A549 (cell line): ENCODE measurements at regions not wholly inside any gene's neighbourhood (a gene's known extent, or its start where the extent isn't known, plus 50 kb on each side); places are given as distances from the start of the nearest gene placed in this dataset.

Experiments
- CHD2 ChIP-seq: fragments of 150-350 bp; IDR thresholded peaks from 2 replicates; pipeline ENCODE4 v1.6.1; 2014; ENCODE audit warnings: low read length; ENCODE audit not compliant: partially characterized antibody
- GATA3 ChIP-seq: IDR thresholded peaks from 2 replicates; pipeline ENCODE4 v1.6.1; 2012; ENCODE audit warnings: borderline replicate concordance
- MAZ ChIP-seq: fragments of 150-350 bp; IDR thresholded peaks from 2 replicates; pipeline ENCODE4 v1.6.1; 2014; ENCODE audit warnings: antibody characterized with exemption, low read depth, low read length, borderline replicate concordance
- NR3C1 ChIP-seq: fragments of >200 bp; sonication (Bioruptor Twin); formaldehyde crosslinking; IDR thresholded peaks from 3 replicates; pipeline ENCODE4 v1.6.1; 2017
- POLR2A ChIP-seq: IDR thresholded peaks from 2 replicates; pipeline ENCODE4 v1.6.1; 2012; ENCODE audit warnings: mild to moderate bottlenecking, low read length
- SREBF2 ChIP-seq: fragments of 450-650 bp; IDR thresholded peaks from 2 replicates; pipeline ENCODE4 v1.6.1; 2014; ENCODE audit warnings: mild to moderate bottlenecking, moderate library complexity
- TF ChIP-seq, protein P1 (sequence below): fragments of >200 bp; sonication (Bioruptor Twin); formaldehyde crosslinking; IDR thresholded peaks from 3 replicates; pipeline ENCODE4 v1.5.1; 2016

DNA sequence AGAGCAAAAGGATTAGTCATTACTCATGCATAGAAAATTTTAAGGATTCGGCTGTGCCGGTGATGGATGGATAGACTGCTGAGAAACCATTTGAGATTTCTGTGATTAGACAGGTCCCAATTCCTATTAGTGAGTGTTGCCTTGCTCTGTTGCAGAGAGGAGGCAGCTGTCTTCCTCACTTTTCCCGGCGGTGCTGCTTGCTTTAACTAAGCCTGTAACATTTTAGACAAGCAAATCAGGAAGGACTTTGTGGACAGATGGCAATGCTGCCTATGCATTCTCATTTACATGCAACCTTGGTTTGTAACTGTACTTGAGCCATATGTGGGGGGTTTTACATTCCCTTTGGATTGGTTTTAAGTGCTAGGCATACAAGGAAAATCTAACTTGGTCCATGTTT, 1176.3 kb downstream of the CDH18 start:
- TF ChIP-seq NR3C1 (no peak), SREBF2 (no peak), MAZ (no peak), CHD2 (no peak), GATA3 (no peak), POLR2A (no peak)
- TF ChIP-seq, protein P1, sequence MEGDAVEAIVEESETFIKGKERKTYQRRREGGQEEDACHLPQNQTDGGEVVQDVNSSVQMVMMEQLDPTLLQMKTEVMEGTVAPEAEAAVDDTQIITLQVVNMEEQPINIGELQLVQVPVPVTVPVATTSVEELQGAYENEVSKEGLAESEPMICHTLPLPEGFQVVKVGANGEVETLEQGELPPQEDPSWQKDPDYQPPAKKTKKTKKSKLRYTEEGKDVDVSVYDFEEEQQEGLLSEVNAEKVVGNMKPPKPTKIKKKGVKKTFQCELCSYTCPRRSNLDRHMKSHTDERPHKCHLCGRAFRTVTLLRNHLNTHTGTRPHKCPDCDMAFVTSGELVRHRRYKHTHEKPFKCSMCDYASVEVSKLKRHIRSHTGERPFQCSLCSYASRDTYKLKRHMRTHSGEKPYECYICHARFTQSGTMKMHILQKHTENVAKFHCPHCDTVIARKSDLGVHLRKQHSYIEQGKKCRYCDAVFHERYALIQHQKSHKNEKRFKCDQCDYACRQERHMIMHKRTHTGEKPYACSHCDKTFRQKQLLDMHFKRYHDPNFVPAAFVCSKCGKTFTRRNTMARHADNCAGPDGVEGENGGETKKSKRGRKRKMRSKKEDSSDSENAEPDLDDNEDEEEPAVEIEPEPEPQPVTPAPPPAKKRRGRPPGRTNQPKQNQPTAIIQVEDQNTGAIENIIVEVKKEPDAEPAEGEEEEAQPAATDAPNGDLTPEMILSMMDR: no peak
